Cardiac fibroblast (primary cell): ENCODE measurements at regions not wholly inside any gene's neighbourhood (a gene's known extent, or its start where the extent isn't known, plus 50 kb on each side); places are given as distances from the start of the nearest gene placed in this dataset.
A peak's percentile ranks its signal among the peaks of the same experiment; 100 is the strongest.

Source experiments
- DNase-seq, 2 donors: peaks; one replicate each; pipeline versions ENCODE4 v3.0.0 to v3.0.0-alpha.2; 2010; ENCODE audit warnings: low read depth in 2 of 2
- H3K4me3 ChIP-seq, 2 donors: replicated peaks in 1 of 2; 1 replicate in 1 of 2; 2 replicates in 1 of 2; pipeline ENCODE4 v1.5.1; 2011; ENCODE audit warnings: low read depth in 2 of 2, low read length in 2 of 2, mild to moderate bottlenecking in 2 of 2, moderate library complexity in 1 of 2
- TF ChIP-seq, protein P1 (sequence below): IDR thresholded peaks from one replicate; pipeline ENCODE4 v1.5.1; 2011; ENCODE audit warnings: low read depth, mild to moderate bottlenecking, low read length, inconsistent platforms

DNA sequence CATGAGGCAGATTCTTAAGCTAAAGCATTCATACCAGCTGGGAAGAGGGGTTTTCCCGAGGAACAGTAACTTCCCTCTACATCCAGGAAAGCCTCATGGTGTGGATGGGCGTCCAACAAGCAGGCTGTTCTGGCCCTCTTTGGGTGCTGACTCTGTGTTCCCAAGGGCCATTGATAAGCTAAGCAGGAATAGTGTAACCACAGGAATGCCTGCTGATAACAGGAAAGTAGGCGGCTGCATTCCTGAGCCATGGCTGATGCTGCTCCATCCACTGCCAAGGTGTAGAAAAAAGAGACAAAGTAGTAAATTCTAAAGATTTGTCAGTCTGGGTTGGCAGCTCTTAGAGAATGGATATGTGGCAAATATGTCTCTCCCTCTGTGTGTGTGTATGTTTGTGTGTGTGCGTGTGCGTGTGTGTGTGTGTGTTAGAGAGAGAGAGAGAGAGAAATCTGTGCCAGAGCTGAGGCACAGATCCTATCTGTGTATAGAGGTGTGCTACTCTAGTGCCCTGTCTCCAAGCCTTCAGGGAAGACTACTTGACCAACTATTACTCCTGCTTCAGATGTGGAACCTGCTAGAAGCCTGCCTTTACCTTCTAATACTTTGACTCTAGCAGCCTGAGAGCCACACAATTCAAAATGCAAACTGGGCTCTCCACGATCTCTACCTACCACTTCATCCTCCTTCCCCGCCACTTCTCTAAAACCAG lies 353.1 kb upstream of the NR3C2 start:
- TF ChIP-seq, protein P1, sequence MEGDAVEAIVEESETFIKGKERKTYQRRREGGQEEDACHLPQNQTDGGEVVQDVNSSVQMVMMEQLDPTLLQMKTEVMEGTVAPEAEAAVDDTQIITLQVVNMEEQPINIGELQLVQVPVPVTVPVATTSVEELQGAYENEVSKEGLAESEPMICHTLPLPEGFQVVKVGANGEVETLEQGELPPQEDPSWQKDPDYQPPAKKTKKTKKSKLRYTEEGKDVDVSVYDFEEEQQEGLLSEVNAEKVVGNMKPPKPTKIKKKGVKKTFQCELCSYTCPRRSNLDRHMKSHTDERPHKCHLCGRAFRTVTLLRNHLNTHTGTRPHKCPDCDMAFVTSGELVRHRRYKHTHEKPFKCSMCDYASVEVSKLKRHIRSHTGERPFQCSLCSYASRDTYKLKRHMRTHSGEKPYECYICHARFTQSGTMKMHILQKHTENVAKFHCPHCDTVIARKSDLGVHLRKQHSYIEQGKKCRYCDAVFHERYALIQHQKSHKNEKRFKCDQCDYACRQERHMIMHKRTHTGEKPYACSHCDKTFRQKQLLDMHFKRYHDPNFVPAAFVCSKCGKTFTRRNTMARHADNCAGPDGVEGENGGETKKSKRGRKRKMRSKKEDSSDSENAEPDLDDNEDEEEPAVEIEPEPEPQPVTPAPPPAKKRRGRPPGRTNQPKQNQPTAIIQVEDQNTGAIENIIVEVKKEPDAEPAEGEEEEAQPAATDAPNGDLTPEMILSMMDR: no peak
- DNase-seq: peak; percentile 65 to 75
- no peak overlapping the region for H3K4me3 ChIP-seq

DNA sequence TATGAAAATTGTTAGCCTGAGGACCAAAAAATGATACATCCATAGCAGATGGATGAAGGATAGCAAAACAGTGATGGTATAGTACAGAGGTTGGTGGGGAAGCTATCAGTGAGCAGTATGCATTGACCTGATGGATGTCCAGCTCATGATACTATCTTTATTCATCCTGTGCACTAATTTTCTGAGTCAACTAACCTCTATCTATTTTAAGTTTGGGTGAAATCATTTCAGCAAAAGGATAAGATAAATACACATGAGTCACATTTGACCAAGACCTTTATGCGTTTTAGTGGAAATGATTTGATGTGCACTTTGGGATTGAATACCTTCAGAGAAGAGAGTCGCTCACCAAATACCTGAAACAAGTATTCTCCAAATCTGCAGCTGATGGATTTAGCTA lies 351.0 kb upstream of the NR3C2 start:
- peak in 1 of 2 donors; percentile 18 for DNase-seq
- TF ChIP-seq, protein P1: no peak
- no peak overlapping the region for H3K4me3 ChIP-seq

DNA sequence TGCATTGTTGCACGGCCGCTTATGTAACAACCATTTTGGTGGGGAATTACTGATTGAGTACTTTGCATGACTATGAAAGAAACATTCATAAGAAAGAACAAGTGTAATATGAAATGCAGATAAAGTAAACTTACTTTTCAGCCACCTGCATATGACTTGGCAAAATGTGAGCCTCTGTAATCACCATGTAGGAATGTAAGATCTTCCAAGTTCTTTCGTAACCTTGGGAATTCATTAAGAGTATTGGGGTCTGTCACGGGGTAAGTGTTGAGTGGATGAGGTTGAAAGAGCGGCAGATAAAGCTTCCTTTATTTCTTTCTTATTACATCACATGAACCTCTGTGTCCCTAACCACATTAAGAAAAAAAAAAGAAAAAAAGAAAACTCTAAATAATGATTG lies 348.5 kb upstream of the NR3C2 start:
- DNase-seq: peak; percentile 37 to 72
- H3K4me3 ChIP-seq: no peak overlapping the region
- TF ChIP-seq, protein P1: no peak

DNA sequence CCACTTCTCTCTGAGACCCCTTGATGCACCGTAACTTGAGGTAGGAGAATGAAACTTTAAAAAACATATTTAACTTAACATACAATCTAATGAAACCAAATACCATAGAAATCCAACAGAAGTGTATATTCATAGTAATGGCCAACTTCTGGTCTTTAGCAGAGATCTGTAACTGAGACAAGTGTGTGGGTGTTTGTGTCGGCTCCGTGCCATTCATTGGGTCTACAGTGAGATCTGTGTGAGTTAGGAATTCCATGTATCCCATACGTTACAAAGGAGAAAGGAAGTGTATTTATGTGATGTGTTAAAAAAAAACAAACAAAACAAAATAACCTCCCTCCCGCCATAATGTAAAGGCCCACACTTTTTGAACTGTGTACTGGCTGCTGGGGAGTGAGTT lies 348.0 kb upstream of the NR3C2 start:
- DNase-seq: no peak
- TF ChIP-seq, protein P1: no peak
- no peak overlapping the region for H3K4me3 ChIP-seq

DNA sequence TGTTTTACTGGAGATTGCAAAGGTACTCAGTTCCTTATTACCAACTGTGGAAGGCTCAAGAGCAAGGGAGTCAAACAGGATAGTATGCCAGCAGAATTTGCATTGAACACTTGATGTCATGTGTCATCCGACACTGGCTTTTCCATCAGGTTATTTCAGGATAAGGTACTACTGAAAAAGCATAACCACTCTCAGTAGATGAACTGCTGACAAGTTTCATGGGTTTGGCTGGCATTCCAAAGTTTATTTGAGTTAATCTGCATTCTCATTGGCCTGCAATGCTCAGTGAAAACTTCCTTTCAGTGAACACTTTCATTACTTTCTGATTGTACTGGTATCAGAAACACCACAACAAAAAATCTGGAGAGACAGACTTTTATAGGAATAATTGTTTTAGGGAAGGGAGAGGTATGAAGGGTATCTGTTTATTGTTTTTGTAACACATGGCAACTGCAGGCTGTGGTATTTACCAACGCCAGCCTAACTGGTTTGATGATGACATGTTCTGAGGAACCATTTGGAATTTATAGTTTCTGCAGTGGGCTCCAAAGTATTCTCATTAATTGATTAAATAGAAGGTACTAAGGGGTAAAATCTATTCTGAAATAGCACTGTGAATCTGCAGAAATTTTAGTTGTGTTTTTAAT lies 345.7 kb upstream of the NR3C2 start:
- no peak overlapping the region for H3K4me3 ChIP-seq
- TF ChIP-seq, protein P1: no peak
- peak; percentile 32 to 37 for DNase-seq

DNA sequence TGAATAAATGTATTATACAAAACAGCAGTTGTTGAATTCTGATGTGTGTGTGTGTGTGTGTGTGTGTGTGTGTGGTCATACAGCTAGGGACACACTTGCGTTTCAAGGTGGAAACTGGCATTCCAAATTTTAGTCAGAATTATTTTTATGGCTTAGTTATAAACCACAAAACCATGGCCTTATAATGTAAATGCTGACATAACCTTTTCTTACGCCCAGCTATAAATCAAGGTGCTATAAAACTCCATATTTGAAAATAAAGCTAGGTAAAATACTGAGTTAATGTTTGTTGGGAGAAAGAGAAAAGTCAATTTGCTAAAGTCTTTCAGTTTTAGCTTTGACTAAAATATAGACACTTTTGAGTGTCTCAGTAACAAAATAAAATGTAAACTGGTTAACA lies 345.1 kb upstream of the NR3C2 start:
- DNase-seq: no peak
- no peak overlapping the region for H3K4me3 ChIP-seq
- TF ChIP-seq, protein P1: no peak

DNA sequence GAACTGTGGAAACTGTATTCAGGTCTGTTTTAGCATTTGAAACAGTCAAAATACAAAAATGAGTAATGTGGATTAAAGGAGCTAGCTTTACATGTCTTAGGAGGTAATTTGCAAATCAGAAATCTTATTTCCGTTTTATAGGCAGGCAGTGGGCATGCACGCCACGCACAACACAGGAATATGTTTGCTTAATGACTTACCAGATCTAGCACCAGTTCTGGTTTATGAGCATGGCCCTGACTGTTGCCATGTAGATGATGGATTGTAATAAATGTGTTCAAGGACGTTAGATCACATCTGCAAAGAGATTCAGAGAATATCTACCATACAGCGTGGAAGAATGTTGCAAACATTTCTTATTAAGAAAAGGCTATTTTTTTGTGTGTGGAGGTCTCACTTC lies 344.5 kb upstream of the NR3C2 start:
- TF ChIP-seq, protein P1: no peak
- DNase-seq: no peak
- H3K4me3 ChIP-seq: no peak overlapping the region
